Activated CD4-positive, alpha-beta T cell treated with anti-CD3 and anti-CD28 coated beads, Interleukin-2, amount 50 U/mL, for 4 hours (primary cell): ENCODE measurements at regions not wholly inside any gene's neighbourhood (a gene's known extent, or its start where the extent isn't known, plus 50 kb on each side); places are given as distances from the start of the nearest gene placed in this dataset.

Experiments used
- DNase-seq, 2 experiments: peaks; one replicate each; pipeline ENCODE4 v3.0.0-alpha.2; 2020

DNA sequence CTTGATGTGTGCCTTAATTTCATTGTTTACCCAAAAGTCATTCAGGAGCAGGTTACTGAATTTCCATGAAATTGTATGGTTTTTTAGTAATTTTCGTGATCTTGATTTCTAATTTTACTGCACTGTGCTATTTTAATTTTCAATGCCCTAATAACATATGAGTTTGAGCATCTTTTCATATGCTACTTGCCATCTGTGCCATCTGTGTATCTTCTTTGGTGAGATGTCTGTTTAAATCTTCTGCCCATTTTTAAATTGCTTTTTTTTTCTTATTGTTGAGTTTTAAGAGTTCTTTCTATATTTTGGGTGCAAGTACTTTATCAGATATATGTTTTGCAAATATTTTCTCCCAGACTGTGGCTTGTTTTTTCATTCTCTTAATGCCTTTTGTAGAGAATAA, 165.9 kb downstream of the ST6GAL2 start:
- no peak for DNase-seq

DNA sequence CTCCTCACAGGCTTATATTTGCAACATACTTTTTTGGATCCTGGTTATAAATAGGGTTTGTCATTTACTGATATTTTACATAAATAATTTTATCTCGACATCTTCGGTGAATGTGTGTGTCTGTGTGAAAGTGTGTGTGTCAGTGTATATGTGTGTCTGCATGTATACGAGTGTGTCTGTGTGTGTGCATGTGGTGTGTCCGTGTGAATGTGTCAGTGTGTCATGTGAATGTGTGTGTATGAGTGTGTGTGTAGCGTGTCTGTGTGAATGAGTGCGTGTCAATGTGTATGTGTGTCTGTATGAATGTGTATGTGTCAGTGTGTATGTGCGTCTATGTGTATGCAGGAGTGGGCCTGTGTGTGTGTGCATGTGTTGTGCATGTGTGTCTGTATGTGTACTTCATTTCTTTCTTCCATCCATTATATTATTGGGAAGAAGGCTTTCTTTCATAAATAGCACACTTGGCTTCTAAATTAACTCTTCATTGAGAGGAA, 161.6 kb downstream of the ST6GAL2 start:
- DNase-seq: no peak

DNA sequence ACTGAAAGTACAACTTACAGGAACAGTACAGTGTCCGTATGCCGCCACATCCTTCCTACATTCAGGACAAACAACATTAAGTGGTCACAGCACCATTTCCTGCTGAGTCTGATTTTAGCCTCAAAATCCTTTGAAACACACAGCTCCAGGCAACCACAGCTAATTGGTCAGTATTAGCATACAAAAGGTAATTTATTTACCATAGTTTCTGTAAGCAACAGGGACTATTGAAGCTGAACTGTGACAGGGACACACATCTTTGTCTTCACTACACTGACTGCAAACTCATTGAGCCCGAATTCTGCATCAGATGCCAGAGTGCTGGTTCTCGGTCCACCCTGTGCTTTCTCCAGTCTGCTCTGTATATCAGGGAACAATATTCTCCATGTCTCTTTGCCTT, 151.8 kb downstream of the ST6GAL2 start:
- no peak for DNase-seq

DNA sequence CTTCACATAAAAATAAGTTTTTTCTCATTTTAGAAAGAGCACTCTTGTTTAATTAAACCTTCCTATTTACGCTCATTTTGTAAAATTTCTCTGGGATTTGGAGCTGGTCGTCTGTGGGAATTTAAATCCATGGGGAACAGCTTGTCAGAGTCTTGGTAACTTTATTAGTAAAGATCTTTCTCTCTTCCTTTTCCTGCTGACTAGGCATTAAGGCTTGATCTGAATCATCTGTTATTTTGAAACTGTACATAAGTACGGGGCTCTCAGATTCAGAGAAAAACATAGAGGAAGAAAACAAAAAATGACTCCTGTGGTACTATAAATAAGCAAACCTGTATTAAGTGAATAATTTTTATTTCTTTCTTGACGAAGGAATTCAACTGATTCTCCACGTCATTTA, 150.2 kb downstream of the ST6GAL2 start:
- DNase-seq: no peak

DNA sequence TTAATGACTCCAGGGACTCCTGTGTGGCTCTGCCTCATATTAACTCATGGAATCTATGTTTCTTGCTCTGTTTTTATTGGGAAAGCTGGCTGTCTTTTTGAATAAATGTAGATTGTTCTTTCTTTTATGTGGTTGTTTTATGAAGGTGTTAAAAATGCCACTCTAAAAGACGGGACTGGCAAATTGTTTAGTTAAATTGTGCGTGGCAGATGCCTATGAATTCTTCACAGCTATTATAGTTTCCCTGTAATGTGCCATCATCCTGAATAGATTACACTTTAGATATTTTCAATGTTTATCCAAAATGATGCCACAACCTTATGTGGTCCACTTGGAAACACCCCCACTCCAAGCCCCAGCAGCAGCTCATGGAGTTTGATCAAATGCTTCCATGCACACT, 149.7 kb downstream of the ST6GAL2 start:
- DNase-seq: no peak

DNA sequence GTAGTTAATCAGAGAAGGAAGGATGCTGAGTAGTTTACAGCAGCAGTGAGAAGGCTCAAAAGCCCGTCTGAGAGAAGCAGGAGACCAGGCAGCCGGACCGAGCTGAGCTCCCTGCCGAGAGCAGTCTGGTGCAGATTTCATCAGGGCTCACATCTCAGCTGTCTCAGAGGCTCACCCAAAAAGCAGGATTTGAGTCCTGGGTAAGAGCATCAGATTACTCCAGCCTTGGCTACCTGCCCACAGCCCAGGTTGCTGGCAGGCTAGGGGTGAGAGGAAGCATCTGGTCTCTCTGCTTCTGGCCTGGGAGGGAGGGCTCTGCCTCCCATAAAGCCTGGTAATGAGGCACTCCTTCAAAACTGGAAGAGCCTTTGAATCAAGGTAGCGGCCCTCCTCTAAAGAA, 140.5 kb downstream of the ST6GAL2 start:
- no peak for DNase-seq

DNA sequence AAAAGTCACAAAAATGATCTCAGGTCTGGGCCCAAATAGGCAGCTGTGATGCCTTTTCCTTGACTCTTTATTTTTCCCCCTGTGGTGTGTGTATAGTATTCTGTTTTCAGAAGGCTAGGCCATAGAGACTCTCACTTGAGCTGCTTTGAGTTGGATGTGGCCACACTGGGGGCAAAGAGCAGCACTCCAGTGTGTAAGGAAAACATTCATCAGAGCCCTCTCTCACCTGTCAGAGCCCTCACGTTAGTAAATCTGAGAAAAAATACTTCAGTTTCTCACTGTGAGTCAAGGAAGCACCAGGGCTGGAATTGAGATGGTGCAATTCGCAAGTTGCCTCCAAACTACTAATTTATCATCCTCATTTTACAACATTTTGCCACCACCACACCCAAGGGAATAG, 136.1 kb downstream of the ST6GAL2 start:
- DNase-seq: no peak
